ENCODE measurements at regions not wholly inside any gene's neighbourhood (a gene's known extent, or its start where the extent isn't known, plus 50 kb on each side); places are given as distances from the start of the nearest gene placed in this dataset.

DNA sequence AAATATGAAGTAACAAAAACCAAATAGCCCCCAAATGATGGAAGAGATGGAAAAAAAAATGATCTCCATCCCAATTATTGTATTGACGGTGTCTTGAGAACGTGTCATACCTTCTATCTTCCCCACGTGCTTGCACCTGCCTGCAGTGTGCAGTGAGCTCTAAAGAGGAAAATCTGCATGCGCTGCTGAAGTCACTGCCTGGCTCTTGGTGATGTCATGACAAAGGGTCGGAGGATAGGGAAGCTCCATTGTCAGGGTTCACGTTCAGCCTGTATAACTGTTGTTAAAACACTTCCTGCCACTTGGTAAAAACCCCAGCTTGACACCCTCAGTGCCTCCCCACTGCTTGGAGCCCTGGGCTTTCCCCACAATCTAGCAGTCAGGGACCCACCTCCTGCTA, 549.2 kb upstream of the MKI67 start:
- 80% methylated on average over 6 of the region's 6 CpGs for WGBS
- Histone ChIP-seq H2BK120ac (ENCODE audit: low read depth, low read length) (no peak overlapping the region), H4K91ac (ENCODE audit: low read length) (no peak overlapping the region), H3K4me3 (ENCODE audit: insufficient read depth in 1 of 2, low read depth in 1 of 2, low read length in 2 of 2) (no peak overlapping the region), H2BK12ac (ENCODE audit: low read length in 2 of 2) (no peak overlapping the region), H3K79me1 (replicated peaks; ENCODE audit: low read length, poor library complexity, severe bottlenecking) (no peaks in the 10 kb centered on the region), H2AK5ac (ENCODE audit: low read length, severe bottlenecking) (no peak overlapping the region), H3K27ac (ENCODE audit: low read length, poor library complexity, severe bottlenecking) (no peak overlapping the region), H3K4me2 (ENCODE audit: low read length, poor library complexity, severe bottlenecking) (no peak overlapping the region), H3K9ac (ENCODE audit: low read length) (no peak overlapping the region), H3K23ac (ENCODE audit: low read length in 2 of 2) (no peak overlapping the region), H2BK15ac (ENCODE audit: low read depth, poor library complexity, severe bottlenecking) (no peak overlapping the region), H3K36me3 (ENCODE audit: control insufficient read depth in 1 of 2, insufficient read depth in 2 of 2, low read depth in 1 of 2, low read length in 2 of 2) (no peaks in the 10 kb centered on the region), H3K18ac (ENCODE audit: low read depth in 1 of 2, low read length in 2 of 2) (no peak overlapping the region), H2AFZ (ENCODE audit: low read depth, low read length) (no peak overlapping the region), H3K4ac (ENCODE audit: low read depth in 1 of 2, low read length in 2 of 2) (no peak overlapping the region), H3K9me3 (ENCODE audit: control insufficient read depth, low read length) (no peaks in the 10 kb centered on the region), H4K8ac (ENCODE audit: low read length) (no peak overlapping the region), H3K4me1 (ENCODE audit: control insufficient read depth, insufficient read depth, low read depth, low read length) (no peaks in the 10 kb centered on the region), H2BK5ac (ENCODE audit: low read depth, low read length, poor library complexity, severe bottlenecking) (no peak overlapping the region), H3K27me3 (ENCODE audit: control insufficient read depth in 1 of 2, insufficient read depth in 1 of 2, low read length in 2 of 2) (peaks cover 0 to 10% of the 10 kb centered on the region in 2 experiments), H3K14ac (ENCODE audit: low read length in 2 of 2) (no peak overlapping the region)
- DNase-seq = no peak

DNA sequence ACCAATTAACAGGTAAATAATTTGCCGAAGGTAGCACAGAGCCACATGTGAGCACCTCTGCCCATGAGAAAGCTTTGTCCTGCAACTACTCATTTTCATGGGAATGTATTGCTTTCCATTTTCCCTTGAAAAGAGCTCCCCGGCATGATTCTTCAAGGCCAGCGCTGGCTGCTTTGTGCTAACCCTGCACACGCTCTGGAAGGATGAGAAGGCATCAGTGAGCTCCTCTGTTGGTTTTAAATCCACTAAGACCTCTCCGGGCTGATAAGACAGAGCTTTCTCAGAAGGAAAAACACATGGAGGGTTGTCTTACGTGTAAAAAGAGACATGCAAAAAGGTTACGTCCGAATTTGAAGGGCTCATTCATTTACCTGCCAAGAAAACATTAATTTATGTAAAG, 553.9 kb upstream of the MKI67 start:
- H3K79me1 ChIP-seq (replicated peaks; ENCODE audit: low read length, poor library complexity, severe bottlenecking) = no peaks in the 10 kb centered on the region
- no peak overlapping the region for H3K27ac ChIP-seq (ENCODE audit: low read length, poor library complexity, severe bottlenecking)
- no peak overlapping the region for H2BK12ac ChIP-seq (ENCODE audit: low read length in 2 of 2)
- no peak overlapping the region for H2BK5ac ChIP-seq (ENCODE audit: low read depth, low read length, poor library complexity, severe bottlenecking)
- H3K18ac ChIP-seq (ENCODE audit: low read depth in 1 of 2, low read length in 2 of 2) = no peak overlapping the region
- no peak overlapping the region for H3K4ac ChIP-seq (ENCODE audit: low read depth in 1 of 2, low read length in 2 of 2)
- H3K9ac ChIP-seq (ENCODE audit: low read length) = no peak overlapping the region
- peaks cover 0 to 10% of the 10 kb centered on the region in 2 experiments for H3K27me3 ChIP-seq (ENCODE audit: control insufficient read depth in 1 of 2, insufficient read depth in 1 of 2, low read length in 2 of 2)
- H2BK120ac ChIP-seq (ENCODE audit: low read depth, low read length) = no peak overlapping the region
- H2BK15ac ChIP-seq (ENCODE audit: low read depth, poor library complexity, severe bottlenecking) = no peak overlapping the region
- no peak overlapping the region for H3K4me3 ChIP-seq (ENCODE audit: insufficient read depth in 1 of 2, low read depth in 1 of 2, low read length in 2 of 2)
- no peak overlapping the region for H4K91ac ChIP-seq (ENCODE audit: low read length)
- no peak overlapping the region for H3K23ac ChIP-seq (ENCODE audit: low read length in 2 of 2)
- H3K4me2 ChIP-seq (ENCODE audit: low read length, poor library complexity, severe bottlenecking) = no peak overlapping the region
- WGBS = 91% methylated on average over 7 of the region's 8 CpGs
- no peak overlapping the region for H4K8ac ChIP-seq (ENCODE audit: low read length)
- H2AFZ ChIP-seq (ENCODE audit: low read depth, low read length) = no peak overlapping the region
- no peaks in the 10 kb centered on the region for H3K9me3 ChIP-seq (ENCODE audit: control insufficient read depth, low read length)
- no peak for DNase-seq
- no peaks in the 10 kb centered on the region for H3K36me3 ChIP-seq (ENCODE audit: control insufficient read depth in 1 of 2, insufficient read depth in 2 of 2, low read depth in 1 of 2, low read length in 2 of 2)
- H3K4me1 ChIP-seq (ENCODE audit: control insufficient read depth, insufficient read depth, low read depth, low read length) = no peaks in the 10 kb centered on the region
- no peak overlapping the region for H2AK5ac ChIP-seq (ENCODE audit: low read length, severe bottlenecking)
- no peak overlapping the region for H3K14ac ChIP-seq (ENCODE audit: low read length in 2 of 2)

DNA sequence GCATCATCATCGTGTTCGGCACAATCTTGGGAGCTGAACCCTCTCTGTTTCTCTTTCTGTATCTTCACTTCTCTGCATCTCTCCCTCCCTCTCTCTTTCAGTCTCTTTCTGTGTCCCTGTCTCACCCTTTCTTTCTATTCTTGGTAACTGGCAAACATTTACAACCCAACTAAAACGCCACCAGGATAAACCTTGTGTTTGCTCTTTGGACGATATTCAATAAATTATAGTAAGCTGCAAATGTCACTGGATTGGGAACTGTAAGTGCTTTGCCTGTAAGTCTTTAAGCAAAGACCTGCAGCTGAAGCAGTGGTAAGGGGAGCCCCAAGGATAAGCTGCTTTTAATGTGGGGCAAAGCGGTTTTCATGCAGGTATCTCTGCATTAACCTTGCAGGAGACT, 558.0 kb upstream of the MKI67 start:
- Histone ChIP-seq H3K36me3 (ENCODE audit: control insufficient read depth in 1 of 2, insufficient read depth in 2 of 2, low read depth in 1 of 2, low read length in 2 of 2) (no peaks in the 10 kb centered on the region), H3K9ac (ENCODE audit: low read length) (no peak overlapping the region), H3K14ac (ENCODE audit: low read length in 2 of 2) (no peak overlapping the region), H3K23ac (ENCODE audit: low read length in 2 of 2) (no peak overlapping the region), H3K18ac (ENCODE audit: low read depth in 1 of 2, low read length in 2 of 2) (no peak overlapping the region), H2AK5ac (ENCODE audit: low read length, severe bottlenecking) (no peak overlapping the region), H3K27me3 (ENCODE audit: control insufficient read depth in 1 of 2, insufficient read depth in 1 of 2, low read length in 2 of 2) (peaks cover 0 to 5% of the 10 kb centered on the region in 2 experiments), H3K4me1 (ENCODE audit: control insufficient read depth, insufficient read depth, low read depth, low read length) (no peaks in the 10 kb centered on the region), H3K79me1 (replicated peaks; ENCODE audit: low read length, poor library complexity, severe bottlenecking) (no peaks in the 10 kb centered on the region), H3K4me2 (ENCODE audit: low read length, poor library complexity, severe bottlenecking) (no peak overlapping the region), H2BK120ac (ENCODE audit: low read depth, low read length) (no peak overlapping the region), H3K4me3 (ENCODE audit: insufficient read depth in 1 of 2, low read depth in 1 of 2, low read length in 2 of 2) (no peak overlapping the region), H4K91ac (ENCODE audit: low read length) (no peak overlapping the region), H4K8ac (ENCODE audit: low read length) (no peak overlapping the region), H3K9me3 (ENCODE audit: control insufficient read depth, low read length) (no peaks in the 10 kb centered on the region), H3K27ac (ENCODE audit: low read length, poor library complexity, severe bottlenecking) (no peak overlapping the region), H2BK12ac (ENCODE audit: low read length in 2 of 2) (no peak overlapping the region), H2BK5ac (ENCODE audit: low read depth, low read length, poor library complexity, severe bottlenecking) (no peak overlapping the region), H2AFZ (ENCODE audit: low read depth, low read length) (no peak overlapping the region), H3K4ac (ENCODE audit: low read depth in 1 of 2, low read length in 2 of 2) (no peak overlapping the region), H2BK15ac (ENCODE audit: low read depth, poor library complexity, severe bottlenecking) (no peak overlapping the region)
- no peak for DNase-seq
- 76% methylated on average over 5 of the region's 5 CpGs for WGBS

DNA sequence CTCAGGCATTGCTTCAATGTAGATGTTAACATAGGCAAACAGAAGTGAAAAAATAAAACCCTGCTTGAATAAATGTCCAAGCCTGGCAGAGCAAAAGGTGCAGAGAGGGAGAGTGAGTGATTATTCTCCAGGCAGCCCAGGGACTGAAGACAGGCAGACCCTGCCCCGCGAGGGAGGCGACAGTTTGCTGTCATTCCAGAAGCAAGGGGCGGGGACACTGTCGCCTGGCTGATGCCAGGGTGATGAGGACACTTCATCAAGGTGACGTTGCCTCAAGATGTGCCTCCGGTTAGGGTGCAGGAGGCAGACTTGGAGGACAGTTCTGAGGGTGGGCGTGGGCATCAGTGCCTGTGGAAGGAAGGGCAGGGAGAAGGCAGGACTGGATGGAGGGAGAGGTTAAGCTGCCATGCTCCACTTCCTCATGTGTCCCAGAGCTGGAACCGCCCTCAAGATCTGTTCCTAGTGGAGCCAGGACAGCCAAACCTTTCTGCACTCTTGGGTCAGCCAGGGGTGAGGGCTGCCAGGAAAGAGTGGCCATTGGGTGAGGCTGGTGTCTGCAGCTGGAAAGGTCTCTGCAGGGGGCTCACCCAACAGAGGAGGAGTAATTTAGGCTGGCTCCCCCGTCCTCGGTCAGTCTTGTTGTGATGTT, 560.5 kb upstream of the MKI67 start:
- Histone ChIP-seq H2BK120ac (ENCODE audit: low read depth, low read length) (no peak overlapping the region), H3K18ac (ENCODE audit: low read depth in 1 of 2, low read length in 2 of 2) (no peak overlapping the region), H2BK15ac (ENCODE audit: low read depth, poor library complexity, severe bottlenecking) (no peak overlapping the region), H3K4ac (ENCODE audit: low read depth in 1 of 2, low read length in 2 of 2) (no peak overlapping the region), H3K79me1 (replicated peaks; ENCODE audit: low read length, poor library complexity, severe bottlenecking) (no peaks in the 10 kb centered on the region), H3K9me3 (ENCODE audit: control insufficient read depth, low read length) (no peaks in the 10 kb centered on the region), H3K14ac (ENCODE audit: low read length in 2 of 2) (no peak overlapping the region), H4K91ac (ENCODE audit: low read length) (no peak overlapping the region), H4K8ac (ENCODE audit: low read length) (no peak overlapping the region), H3K4me3 (ENCODE audit: insufficient read depth in 1 of 2, low read depth in 1 of 2, low read length in 2 of 2) (no peak overlapping the region), H3K27ac (ENCODE audit: low read length, poor library complexity, severe bottlenecking) (no peak overlapping the region), H2BK5ac (ENCODE audit: low read depth, low read length, poor library complexity, severe bottlenecking) (no peak overlapping the region), H3K4me1 (ENCODE audit: control insufficient read depth, insufficient read depth, low read depth, low read length) (no peaks in the 10 kb centered on the region), H2AFZ (ENCODE audit: low read depth, low read length) (peak overlapping the region; percentile 16), H3K4me2 (ENCODE audit: low read length, poor library complexity, severe bottlenecking) (no peak overlapping the region), H2AK5ac (ENCODE audit: low read length, severe bottlenecking) (no peak overlapping the region), H2BK12ac (ENCODE audit: low read length in 2 of 2) (no peak overlapping the region), H3K27me3 (ENCODE audit: control insufficient read depth in 1 of 2, insufficient read depth in 1 of 2, low read length in 2 of 2) (no peaks in the 10 kb centered on the region), H3K23ac (ENCODE audit: low read length in 2 of 2) (no peak overlapping the region), H3K9ac (ENCODE audit: low read length) (no peak overlapping the region), H3K36me3 (ENCODE audit: control insufficient read depth in 1 of 2, insufficient read depth in 2 of 2, low read depth in 1 of 2, low read length in 2 of 2) (no peaks in the 10 kb centered on the region)
- DNase-seq = no peak
- WGBS = 72% methylated on average over 11 of the region's 11 CpGs

Data from mesenchymal stem cell (in vitro differentiated cells and primary cell).